NCI-H187 (cell line): ENCODE measurements at regions not wholly inside any gene's neighbourhood (a gene's known extent, or its start where the extent isn't known, plus 50 kb on each side); places are given as distances from the start of the nearest gene placed in this dataset.

Source experiments
- DNase-seq, 2 experiments: peaks; one replicate each; lab custom pipeline; 2025; lab: John Stamatoyannopoulos, UW

GRCh38 chr1:4375812-4376211, 278.6 kb upstream of the AJAP1 start:
- DNase-seq, result no peak

- DNase-seq, result no peak
Measured at GRCh38 chr1:4379451-4380175, 274.8 kb upstream of the AJAP1 start.

- DNase-seq, result no peak
Measured at GRCh38 chr1:4380564-4381168, 273.7 kb upstream of the AJAP1 start.

- DNase-seq, result no peak
Measured at GRCh38 chr1:4393191-4393590, 261.2 kb upstream of the AJAP1 start.

- no peak for DNase-seq
Measured at GRCh38 chr1:4394366-4394765, 260.0 kb upstream of the AJAP1 start.

DNA sequence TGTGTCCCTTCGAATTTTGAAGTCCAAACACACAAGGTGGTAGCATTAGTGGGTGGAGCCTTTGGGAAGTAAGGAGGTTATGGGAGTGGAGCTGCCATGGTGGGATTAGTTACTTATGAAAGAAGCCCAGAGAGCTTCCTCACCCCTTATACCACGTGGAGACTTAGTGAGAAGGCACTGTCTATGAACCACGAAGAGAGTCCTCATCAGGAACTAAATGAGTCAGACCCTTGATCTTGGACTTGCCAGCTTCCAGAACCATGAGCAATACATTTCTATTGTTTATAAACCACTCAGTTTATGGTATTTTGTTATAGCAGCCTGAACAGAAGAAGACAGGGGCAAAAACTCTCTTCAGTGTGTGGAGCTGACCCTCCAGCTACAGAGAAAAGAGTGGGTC, 259.3 kb upstream of the AJAP1 start:
- no peak for DNase-seq

- peak in 1 of 2 experiments; percentile 17 for DNase-seq
Measured at GRCh38 chr1:4395676-4396075, 258.7 kb upstream of the AJAP1 start.

DNA sequence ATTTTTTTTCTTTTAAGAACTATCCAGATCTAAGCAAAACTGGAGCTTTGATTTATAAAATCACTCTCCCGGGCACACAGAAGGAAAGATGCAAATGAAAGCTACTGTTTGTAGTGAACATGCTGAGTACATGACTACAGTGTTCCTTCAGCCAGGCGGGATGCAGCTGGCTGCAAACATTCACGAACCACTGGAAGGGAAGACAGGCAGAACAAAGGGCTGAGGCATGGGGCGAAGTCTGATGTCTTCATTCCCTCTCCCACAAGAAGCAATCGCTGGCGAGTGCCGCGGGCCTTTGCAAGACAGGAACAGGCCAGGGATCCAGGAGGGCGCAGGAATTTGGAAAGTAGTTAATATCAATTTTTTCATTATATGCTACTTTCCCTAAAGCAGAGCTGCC, 257.9 kb upstream of the AJAP1 start:
- no peak for DNase-seq

DNA sequence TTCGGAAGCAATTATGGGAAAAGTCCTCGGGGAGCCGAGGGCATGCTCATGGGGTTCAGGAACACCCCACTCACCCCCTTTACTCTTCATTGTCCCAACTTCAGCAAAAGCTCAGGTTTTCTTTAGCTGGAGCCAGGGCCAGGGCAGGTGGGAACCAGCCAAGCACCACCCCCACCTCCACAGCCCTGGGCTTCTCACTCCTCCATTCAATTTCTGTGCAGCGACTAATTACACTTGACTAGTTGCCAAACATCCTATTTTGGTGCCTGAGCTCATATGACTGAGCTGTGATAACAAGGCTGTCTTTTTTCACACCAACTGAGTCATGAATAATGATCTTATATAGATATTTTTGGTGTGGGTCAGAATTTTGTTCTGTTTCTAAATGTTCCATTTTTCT, 257.2 kb upstream of the AJAP1 start:
- DNase-seq, result no peak

DNA sequence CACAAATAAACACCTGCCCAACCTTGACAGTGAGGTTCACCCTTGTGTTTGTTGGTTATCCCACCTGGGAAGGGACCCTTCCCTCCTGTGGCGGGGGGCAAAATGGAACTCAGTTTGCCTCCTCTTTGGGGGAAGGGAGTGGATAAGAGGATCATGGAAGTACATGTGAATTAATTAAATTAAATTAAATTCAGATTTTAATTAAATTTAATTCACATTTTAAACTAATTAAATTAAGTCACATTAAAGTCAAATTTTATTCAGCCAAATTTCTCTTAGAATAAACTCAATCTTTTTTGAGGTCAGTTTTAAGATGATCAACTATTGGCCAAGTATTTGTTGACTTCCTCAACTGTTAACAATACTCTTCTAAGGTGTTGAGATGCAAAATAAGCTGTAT, 252.4 kb upstream of the AJAP1 start:
- no peak for DNase-seq

- DNase-seq, result no peak
Measured at GRCh38 chr1:4404854-4405590, 249.4 kb upstream of the AJAP1 start.

GRCh38 chr1:4407851-4408250, 246.6 kb upstream of the AJAP1 start:
- no peak for DNase-seq

- DNase-seq, result no peak
Measured at GRCh38 chr1:4408380-4408779, 246.0 kb upstream of the AJAP1 start.

DNA sequence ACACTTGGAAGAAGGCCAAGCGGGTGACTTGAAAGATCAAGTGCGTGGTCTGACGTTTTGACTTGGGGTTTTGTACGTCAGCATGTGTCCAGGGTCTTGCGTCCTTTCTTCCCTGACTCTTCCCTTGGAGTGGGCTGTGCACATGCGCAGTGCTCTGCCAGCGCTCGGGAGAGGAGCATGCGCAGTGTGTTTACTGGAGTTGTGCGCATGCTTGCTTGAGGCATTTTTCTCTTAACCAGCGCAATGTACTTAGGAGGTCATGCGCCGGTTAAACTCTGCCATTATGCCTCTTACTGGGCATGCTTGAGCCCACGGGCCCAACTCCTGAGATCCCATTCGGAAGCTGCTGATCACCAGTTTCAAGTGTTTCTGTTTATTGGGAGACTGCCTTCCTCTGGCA, 242.5 kb upstream of the AJAP1 start:
- no peak for DNase-seq

DNA sequence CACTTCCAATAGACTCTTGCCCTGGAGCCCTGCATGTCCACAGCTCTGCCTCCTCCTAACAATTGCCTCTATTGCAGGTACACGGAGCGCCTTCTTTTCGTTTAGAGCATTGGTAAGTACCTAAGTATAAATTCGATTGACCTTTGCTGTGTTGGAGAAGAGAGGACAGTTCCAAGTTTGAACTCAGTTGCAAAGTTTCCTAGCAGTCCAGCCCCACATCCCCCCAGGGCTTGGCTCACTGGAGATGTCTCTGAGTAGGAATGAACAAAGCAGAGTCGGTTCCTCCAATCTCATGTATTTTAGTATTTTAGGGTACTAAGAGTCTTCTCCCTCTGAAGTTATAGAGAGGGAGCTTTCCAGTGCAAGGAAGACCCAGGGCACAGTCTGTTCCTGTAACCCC, 238.9 kb upstream of the AJAP1 start:
- DNase-seq, result no peak

- no peak for DNase-seq
Measured at GRCh38 chr1:4416189-4416588, 238.2 kb upstream of the AJAP1 start.

DNA sequence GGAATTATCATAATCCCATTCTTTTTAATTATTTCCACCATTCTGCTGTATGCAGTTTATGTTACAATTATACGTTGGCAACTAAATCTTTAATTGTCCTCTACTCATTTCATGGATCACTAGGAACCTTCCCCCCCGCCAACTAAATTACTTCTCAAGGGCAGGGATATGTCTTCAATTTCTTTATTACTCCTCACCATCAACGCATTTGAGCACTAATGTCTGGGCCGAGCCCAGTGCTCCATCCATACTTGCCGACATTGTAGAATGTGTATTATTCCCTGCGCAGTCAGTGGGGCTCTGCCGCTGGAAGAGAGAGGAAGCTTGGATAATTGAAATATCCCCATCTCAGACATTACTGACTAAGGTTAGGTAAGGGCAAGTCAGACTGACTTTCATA, 236.4 kb upstream of the AJAP1 start:
- DNase-seq, result no peak

DNA sequence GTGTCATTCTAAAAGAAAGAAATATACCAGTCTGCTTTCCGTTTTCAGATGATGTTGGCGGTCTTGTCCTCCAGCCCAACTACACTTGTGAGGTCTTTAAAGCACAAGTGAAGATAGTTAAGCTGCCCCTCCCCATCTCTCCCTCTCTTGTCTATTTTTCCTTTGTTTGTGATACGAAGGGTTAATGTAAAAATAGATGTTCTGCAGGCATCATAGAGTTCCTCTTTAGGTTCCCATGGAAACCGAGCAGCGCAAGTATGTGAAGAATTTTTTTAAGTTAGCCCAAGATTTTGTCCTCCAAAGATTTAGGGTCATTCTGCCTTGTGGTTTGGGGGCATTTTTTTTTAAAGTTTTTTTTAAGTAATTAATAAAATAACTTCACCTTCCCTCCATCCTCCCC, 232.4 kb upstream of the AJAP1 start:
- no peak for DNase-seq

GRCh38 chr1:4422504-4423289, 231.7 kb upstream of the AJAP1 start:
- no peak for DNase-seq

GRCh38 chr1:4424254-4424653, 230.2 kb upstream of the AJAP1 start:
- no peak for DNase-seq

DNA sequence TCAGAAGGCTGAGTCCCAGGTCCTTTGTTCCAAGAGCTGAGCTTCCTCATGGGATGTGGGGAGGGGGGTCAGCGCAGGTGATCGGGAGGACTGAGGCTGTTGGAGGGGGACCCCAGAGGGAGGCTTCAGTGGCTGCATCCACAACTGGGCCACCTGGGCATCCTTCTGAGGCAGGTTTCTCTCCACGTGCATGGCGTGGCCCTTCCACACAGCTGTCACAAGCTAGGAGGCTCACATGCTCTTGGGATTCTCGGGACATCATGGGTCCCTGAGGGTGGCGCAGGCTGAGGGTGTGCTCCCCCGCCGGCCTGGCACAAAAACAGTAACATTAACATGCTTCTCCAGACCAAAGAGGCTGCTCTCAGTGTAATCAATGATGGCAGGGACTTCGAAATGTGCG, 229.6 kb upstream of the AJAP1 start:
- no peak for DNase-seq

DNA sequence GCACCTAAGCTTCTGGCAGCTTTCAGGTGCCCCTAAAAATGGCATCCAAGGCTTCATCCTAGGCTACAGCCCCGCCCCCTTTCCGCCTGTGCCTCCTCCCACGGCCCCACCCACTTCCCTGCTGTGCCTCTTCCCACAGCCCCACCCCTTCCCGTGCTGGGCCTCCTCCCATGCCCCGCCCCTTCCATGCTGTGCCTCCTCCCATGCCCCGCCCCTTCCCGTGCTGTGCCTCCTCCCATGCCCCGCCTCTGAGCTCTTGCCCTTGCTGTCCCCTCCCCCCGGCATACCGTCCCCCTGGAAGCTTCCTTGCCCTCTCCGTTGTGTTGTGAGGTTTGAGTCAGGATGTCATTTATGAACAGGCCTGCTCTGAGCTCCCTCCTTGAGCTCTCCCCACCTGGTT, 228.5 kb upstream of the AJAP1 start:
- no peak for DNase-seq

GRCh38 chr1:4428711-4429110, 225.7 kb upstream of the AJAP1 start:
- no peak for DNase-seq
